Activated CD4-positive, alpha-beta memory T cell treated with anti-CD3 and anti-CD28 coated beads for 36 hours (primary cell): ENCODE measurements at regions not wholly inside any gene's neighbourhood (a gene's known extent, or its start where the extent isn't known, plus 50 kb on each side); places are given as distances from the start of the nearest gene placed in this dataset.

Source experiments
- CTCF ChIA-PET: fragments of 350-600 bp; sonication (Branson Sonifier 250); formaldehyde crosslinking; loops from one replicate; lab custom pipeline; 2021; ENCODE audit warnings: antibody characterized with exemption, inconsistent platforms; lab: Charles Lee
- POLR2A ChIA-PET: fragments of 350-600 bp; sonication (Branson Sonifier 250); formaldehyde crosslinking; loops from one replicate; lab custom pipeline; 2021; ENCODE audit warnings: antibody characterized with exemption; lab: Charles Lee
- DNase-seq: peaks from one replicate; pipeline ENCODE4 v3.0.0-alpha.2; 2020
- H3K27ac Mint-ChIP-seq: one replicate; pipeline ENCODE4 v1.8.0; 2021; ENCODE audit warnings: mixed read lengths
- H3K27me3 Mint-ChIP-seq: one replicate; pipeline ENCODE4 v1.8.0; 2021; ENCODE audit warnings: mixed read lengths
- H3K36me3 Mint-ChIP-seq: one replicate; pipeline ENCODE4 v1.8.0; 2021; ENCODE audit warnings: mixed read lengths
- H3K4me1 Mint-ChIP-seq: one replicate; pipeline ENCODE4 v1.8.0; 2021; ENCODE audit warnings: low read depth, mixed read lengths
- H3K4me3 Mint-ChIP-seq: one replicate; pipeline ENCODE4 v1.8.0; 2021; ENCODE audit warnings: mild to moderate bottlenecking, mixed read lengths
- H3K9me3 Mint-ChIP-seq: one replicate; pipeline ENCODE4 v1.8.0; 2021; ENCODE audit warnings: mixed read lengths
- intact Hi-C: fragments of 100-400 bp; cut with micrococcal nuclease; formaldehyde crosslinking; loops from one replicate; pipeline ENCODE4 v1.15.1; 2023

- peaks cover 9% of the 10 kb centered on the region for H3K9me3 Mint-ChIP-seq
- H3K36me3 Mint-ChIP-seq: no peaks in the 10 kb centered on the region
- POLR2A ChIA-PET: no interaction called here
- H3K4me3 Mint-ChIP-seq: no peak overlapping the region
- no peak for DNase-seq
- H3K27me3 Mint-ChIP-seq: no peaks in the 10 kb centered on the region
- intact Hi-C loops: no loop called here
- CTCF ChIA-PET: interaction anchor here (0.8 kb wide), 1 partner anchor 18 kb away, joined by 3 read pairs; no protein-coding TSS in a partner anchor
- no peak overlapping the region for H3K27ac Mint-ChIP-seq
- no peaks in the 10 kb centered on the region for H3K4me1 Mint-ChIP-seq
Observed at GRCh38 chr4:64520421-64520820, 111.2 kb upstream of the TECRL start.

GRCh38 chr4:64518600-64518999, 109.3 kb upstream of the TECRL start:
- H3K27ac Mint-ChIP-seq: no peak overlapping the region
- H3K27me3 Mint-ChIP-seq: no peaks in the 10 kb centered on the region
- H3K4me1 Mint-ChIP-seq: no peaks in the 10 kb centered on the region
- intact Hi-C loops: no loop called here
- peaks cover 9% of the 10 kb centered on the region for H3K9me3 Mint-ChIP-seq
- H3K36me3 Mint-ChIP-seq: no peaks in the 10 kb centered on the region
- DNase-seq: no peak
- no peak overlapping the region for H3K4me3 Mint-ChIP-seq
- CTCF ChIA-PET: no interaction called here
- POLR2A ChIA-PET: no interaction called here

- Mint-ChIP-seq H3K27ac (no peak overlapping the region), H3K27me3 (no peaks in the 10 kb centered on the region), H3K4me3 (no peak overlapping the region), H3K9me3 (peaks cover 4% of the 10 kb centered on the region), H3K4me1 (no peaks in the 10 kb centered on the region), H3K36me3 (no peaks in the 10 kb centered on the region)
- DNase-seq: no peak
- ChIA-PET POLR2A (no interaction called here), CTCF (no interaction called here)
- intact Hi-C loops: no loop called here
Observed at GRCh38 chr4:64516176-64516575, 106.9 kb upstream of the TECRL start.

GRCh38 chr4:64508089-64508488, 98.8 kb upstream of the TECRL start:
- intact Hi-C loops: no loop called here
- Mint-ChIP-seq H3K9me3 (peaks cover 11% of the 10 kb centered on the region), H3K36me3 (no peaks in the 10 kb centered on the region), H3K4me3 (no peak overlapping the region), H3K4me1 (no peaks in the 10 kb centered on the region), H3K27ac (no peak overlapping the region), H3K27me3 (no peaks in the 10 kb centered on the region)
- POLR2A ChIA-PET: no interaction called here
- DNase-seq: no peak
- CTCF ChIA-PET: no interaction called here

GRCh38 chr4:64503945-64504675, 94.9 kb upstream of the TECRL start:
- H3K4me3 Mint-ChIP-seq: no peak overlapping the region
- H3K4me1 Mint-ChIP-seq: no peaks in the 10 kb centered on the region
- DNase-seq: no peak
- H3K36me3 Mint-ChIP-seq: no peaks in the 10 kb centered on the region
- ChIA-PET POLR2A (no interaction called here), CTCF (no interaction called here)
- no peaks in the 10 kb centered on the region for H3K27me3 Mint-ChIP-seq
- no peak overlapping the region for H3K27ac Mint-ChIP-seq
- H3K9me3 Mint-ChIP-seq: peaks cover 12% of the 10 kb centered on the region
- intact Hi-C loops: no loop called here

- Mint-ChIP-seq H3K27ac (no peak overlapping the region), H3K36me3 (no peaks in the 10 kb centered on the region), H3K27me3 (no peaks in the 10 kb centered on the region), H3K9me3 (peaks cover 12% of the 10 kb centered on the region), H3K4me1 (no peaks in the 10 kb centered on the region), H3K4me3 (no peak overlapping the region)
- intact Hi-C loops: no loop called here
- ChIA-PET POLR2A (no interaction called here), CTCF (no interaction called here)
- DNase-seq: no peak
Observed at GRCh38 chr4:64503416-64503815, 94.2 kb upstream of the TECRL start.

- Mint-ChIP-seq H3K36me3 (no peaks in the 10 kb centered on the region), H3K4me1 (no peaks in the 10 kb centered on the region), H3K9me3 (peaks cover 7% of the 10 kb centered on the region), H3K27me3 (no peaks in the 10 kb centered on the region), H3K27ac (no peak overlapping the region), H3K4me3 (no peak overlapping the region)
- intact Hi-C loops: no loop called here
- ChIA-PET CTCF (no interaction called here), POLR2A (no interaction called here)
- no peak for DNase-seq
Observed at GRCh38 chr4:64497491-64497890, 88.2 kb upstream of the TECRL start.

GRCh38 chr4:64495946-64496345, 86.7 kb upstream of the TECRL start:
- Mint-ChIP-seq H3K36me3 (no peaks in the 10 kb centered on the region), H3K4me3 (no peak overlapping the region), H3K27me3 (no peaks in the 10 kb centered on the region), H3K4me1 (no peaks in the 10 kb centered on the region), H3K27ac (no peak overlapping the region), H3K9me3 (peaks cover 5% of the 10 kb centered on the region)
- ChIA-PET POLR2A (no interaction called here), CTCF (no interaction called here)
- no peak for DNase-seq
- intact Hi-C loops: no loop called here

- H3K4me3 Mint-ChIP-seq: no peak overlapping the region
- POLR2A ChIA-PET: no interaction called here
- intact Hi-C loops: no loop called here
Observed at GRCh38 chr4:64489628-64490027, 80.4 kb upstream of the TECRL start.

GRCh38 chr4:64479338-64479737, 70.1 kb upstream of the TECRL start:
- ChIA-PET CTCF (no interaction called here), POLR2A (no interaction called here)
- peaks cover 9% of the 10 kb centered on the region for H3K9me3 Mint-ChIP-seq
- no peak overlapping the region for H3K4me3 Mint-ChIP-seq
- H3K4me1 Mint-ChIP-seq: no peaks in the 10 kb centered on the region
- H3K27me3 Mint-ChIP-seq: no peaks in the 10 kb centered on the region
- intact Hi-C loops: no loop called here
- no peaks in the 10 kb centered on the region for H3K36me3 Mint-ChIP-seq
- H3K27ac Mint-ChIP-seq: no peak overlapping the region
- DNase-seq: no peak

More at GRCh38 chr4:64489628-64490027, 80.4 kb upstream of the TECRL start:
- Mint-ChIP-seq H3K27me3 (no peaks in the 10 kb centered on the region), H3K9me3 (no peaks in the 10 kb centered on the region), H3K4me1 (no peaks in the 10 kb centered on the region), H3K36me3 (no peaks in the 10 kb centered on the region), H3K27ac (no peak overlapping the region)
- CTCF ChIA-PET: no interaction called here
- DNase-seq: no peak

- H3K36me3 Mint-ChIP-seq: no peaks in the 10 kb centered on the region
- peaks cover 9% of the 10 kb centered on the region for H3K9me3 Mint-ChIP-seq
- H3K27ac Mint-ChIP-seq: no peak overlapping the region
- POLR2A ChIA-PET: no interaction called here
- no peaks in the 10 kb centered on the region for H3K4me1 Mint-ChIP-seq
- no peak for DNase-seq
- H3K27me3 Mint-ChIP-seq: no peaks in the 10 kb centered on the region
- CTCF ChIA-PET: no interaction called here
- no peak overlapping the region for H3K4me3 Mint-ChIP-seq
- intact Hi-C loops: no loop called here
Observed at GRCh38 chr4:64477127-64477526, 67.9 kb upstream of the TECRL start.

GRCh38 chr4:64465263-64465662, 56.0 kb upstream of the TECRL start:
- no peaks in the 10 kb centered on the region for H3K27me3 Mint-ChIP-seq
- DNase-seq: no peak
- no peaks in the 10 kb centered on the region for H3K4me1 Mint-ChIP-seq
- peaks cover 4% of the 10 kb centered on the region for H3K9me3 Mint-ChIP-seq
- no peaks in the 10 kb centered on the region for H3K36me3 Mint-ChIP-seq
- no peak overlapping the region for H3K27ac Mint-ChIP-seq
- POLR2A ChIA-PET: no interaction called here
- H3K4me3 Mint-ChIP-seq: no peak overlapping the region
- intact Hi-C loops: no loop called here
- CTCF ChIA-PET: no interaction called here

- H3K4me1 Mint-ChIP-seq: no peaks in the 10 kb centered on the region
- H3K27me3 Mint-ChIP-seq: no peaks in the 10 kb centered on the region
- no peaks in the 10 kb centered on the region for H3K36me3 Mint-ChIP-seq
- intact Hi-C loops: no loop called here
- H3K27ac Mint-ChIP-seq: no peak overlapping the region
- ChIA-PET POLR2A (no interaction called here), CTCF (no interaction called here)
- peaks cover 4% of the 10 kb centered on the region for H3K9me3 Mint-ChIP-seq
- DNase-seq: no peak
- no peak overlapping the region for H3K4me3 Mint-ChIP-seq
Observed at GRCh38 chr4:64464581-64464980, 55.3 kb upstream of the TECRL start.
